ENCODE measurements at regions not wholly inside any gene's neighbourhood (a gene's known extent, or its start where the extent isn't known, plus 50 kb on each side); places are given as distances from the start of the nearest gene placed in this dataset.
"Not testable (repeated sequence)": the region's sequence is repeated elsewhere in the genome, so short reads cannot be mapped to it uniquely, and the experiment has no call there.

GRCh38 chr9:74036549-74037231 lies 460.4 kb upstream of the RORB start:
- Mint-ChIP-seq H3K9me3 (peaks cover 14% of the 10 kb centered on the region), H3K27ac (no peak overlapping the region), H3K27me3 (ENCODE audit: insufficient read depth) (no peaks in the 10 kb centered on the region), H3K36me3 (ENCODE audit: low read depth) (no peaks in the 10 kb centered on the region), H3K4me1 (ENCODE audit: low read depth) (no peaks in the 10 kb centered on the region), H3K4me3 (no peak overlapping the region)
- no peak for TF ChIP-seq CTCF (IDR thresholded peaks at IDR 0.05)
- DNase-seq: no peak

GRCh38 chr9:74037274-74037673 lies 459.9 kb upstream of the RORB start:
- peaks cover 18% of the 10 kb centered on the region for H3K9me3 Mint-ChIP-seq
- no peak overlapping the region for H3K4me3 Mint-ChIP-seq
- no peak for TF ChIP-seq CTCF (IDR thresholded peaks at IDR 0.05)

GRCh38 chr9:74041588-74041987 lies 455.5 kb upstream of the RORB start:
- H3K36me3 Mint-ChIP-seq (ENCODE audit: low read depth): no peaks in the 10 kb centered on the region
- DNase-seq: no peak
- H3K4me3 Mint-ChIP-seq: no peak overlapping the region
- TF ChIP-seq CTCF (IDR thresholded peaks at IDR 0.05): no peak
- H3K27ac Mint-ChIP-seq: no peak overlapping the region
- H3K4me1 Mint-ChIP-seq (ENCODE audit: low read depth): no peaks in the 10 kb centered on the region
- peaks cover 29% of the 10 kb centered on the region for H3K9me3 Mint-ChIP-seq
- H3K27me3 Mint-ChIP-seq (ENCODE audit: insufficient read depth): no peaks in the 10 kb centered on the region; the same call in 1 of the 2 replicates

More at GRCh38 chr9:74037274-74037673, 459.9 kb upstream of the RORB start:
- Mint-ChIP-seq H3K27ac (no peak overlapping the region), H3K4me1 (ENCODE audit: low read depth) (no peaks in the 10 kb centered on the region), H3K36me3 (ENCODE audit: low read depth) (no peaks in the 10 kb centered on the region), H3K27me3 (ENCODE audit: insufficient read depth) (no peaks in the 10 kb centered on the region; the same call in 1 of the 2 replicates)
- no peak for DNase-seq

GRCh38 chr9:74044844-74045243 lies 452.3 kb upstream of the RORB start:
- no peak for TF ChIP-seq CTCF (IDR thresholded peaks at IDR 0.05)
- Mint-ChIP-seq H3K9me3 (peaks cover 41% of the 10 kb centered on the region), H3K27ac (no peak overlapping the region), H3K4me1 (ENCODE audit: low read depth) (no peaks in the 10 kb centered on the region), H3K4me3 (no peak overlapping the region), H3K27me3 (ENCODE audit: insufficient read depth) (no peaks in the 10 kb centered on the region; the same call in 1 of the 2 replicates), H3K36me3 (ENCODE audit: low read depth) (no peaks in the 10 kb centered on the region)
- no peak for DNase-seq

- no peak for TF ChIP-seq CTCF (IDR thresholded peaks at IDR 0.05)
- Mint-ChIP-seq H3K36me3 (ENCODE audit: low read depth) (no peaks in the 10 kb centered on the region), H3K9me3 (peaks cover 46% of the 10 kb centered on the region), H3K27ac (no peak overlapping the region), H3K27me3 (ENCODE audit: insufficient read depth) (no peaks in the 10 kb centered on the region), H3K4me3 (no peak overlapping the region), H3K4me1 (ENCODE audit: low read depth) (no peaks in the 10 kb centered on the region)
- no peak for DNase-seq
Measured at GRCh38 chr9:74056023-74056422, 441.1 kb upstream of the RORB start.

GRCh38 chr9:74057051-74057450 lies 440.1 kb upstream of the RORB start:
- H3K4me1 Mint-ChIP-seq (ENCODE audit: low read depth); H3K27ac Mint-ChIP-seq; H3K27me3 Mint-ChIP-seq (ENCODE audit: insufficient read depth); DNase-seq; H3K36me3 Mint-ChIP-seq (ENCODE audit: low read depth); H3K4me3 Mint-ChIP-seq: not testable (repeated sequence)
- peaks cover 51% of the 10 kb centered on the region for H3K9me3 Mint-ChIP-seq
